ENCODE measurements at regions not wholly inside any gene's neighbourhood (a gene's known extent, or its start where the extent isn't known, plus 50 kb on each side); places are given as distances from the start of the nearest gene placed in this dataset.

- DNase-seq (ENCODE audit: low read depth in 2 of 3, low spot score in 2 of 3) = no peak
These were observed 1239.0 kb downstream of the SLC16A7 start for GRCh38 chr12:60834806-60835205.

GRCh38 chr12:60836651-60837050 lies 1240.8 kb downstream of the SLC16A7 start:
- no peak for DNase-seq (ENCODE audit: low read depth in 2 of 3, low spot score in 2 of 3)

- no peak for DNase-seq (ENCODE audit: low read depth in 2 of 3, low spot score in 2 of 3)
These were observed 1246.4 kb downstream of the SLC16A7 start for GRCh38 chr12:60842181-60842580.

GRCh38 chr12:60844101-60844500 lies 1248.3 kb downstream of the SLC16A7 start:
- DNase-seq (ENCODE audit: low read depth in 2 of 3, low spot score in 2 of 3) = no peak

GRCh38 chr12:60844875-60845274 lies 1249.0 kb downstream of the SLC16A7 start:
- DNase-seq (ENCODE audit: low read depth in 2 of 3, low spot score in 2 of 3) = no peak

- DNase-seq (ENCODE audit: low read depth in 2 of 3, low spot score in 2 of 3) = no peak
These were observed 1249.9 kb downstream of the SLC16A7 start for GRCh38 chr12:60845696-60846095.

GRCh38 chr12:60847281-60847680 lies 1251.5 kb downstream of the SLC16A7 start:
- DNase-seq (ENCODE audit: low read depth in 2 of 3, low spot score in 2 of 3) = no peak

- no peak for DNase-seq (ENCODE audit: low read depth in 2 of 3, low spot score in 2 of 3)
These were observed 1253.9 kb downstream of the SLC16A7 start for GRCh38 chr12:60849723-60850122.

- DNase-seq (ENCODE audit: low read depth in 2 of 3, low spot score in 2 of 3) = no peak
These were observed 1257.6 kb downstream of the SLC16A7 start for GRCh38 chr12:60853407-60853806.

GRCh38 chr12:60863421-60863820 lies 1267.6 kb downstream of the SLC16A7 start:
- no peak for DNase-seq (ENCODE audit: low read depth in 2 of 3, low spot score in 2 of 3)

- no peak for DNase-seq (ENCODE audit: low read depth in 2 of 3, low spot score in 2 of 3)
These were observed 1276.4 kb downstream of the SLC16A7 start for GRCh38 chr12:60872219-60872618.

- no peak for DNase-seq (ENCODE audit: low read depth in 2 of 3, low spot score in 2 of 3)
These were observed 1277.3 kb downstream of the SLC16A7 start for GRCh38 chr12:60872850-60873713.

- no peak for DNase-seq (ENCODE audit: low read depth in 2 of 3, low spot score in 2 of 3)
These were observed 1278.3 kb downstream of the SLC16A7 start for GRCh38 chr12:60874091-60874490.

GRCh38 chr12:60920841-60921495 lies 1325.1 kb downstream of the SLC16A7 start:
- no peak for DNase-seq (ENCODE audit: low read depth in 2 of 3, low spot score in 2 of 3)

- DNase-seq (ENCODE audit: low read depth in 2 of 3, low spot score in 2 of 3) = no peak
These were observed 1325.7 kb downstream of the SLC16A7 start for GRCh38 chr12:60921541-60921940.

GRCh38 chr12:60926256-60926655 lies 1330.4 kb downstream of the SLC16A7 start:
- no peak for DNase-seq (ENCODE audit: low read depth in 2 of 3, low spot score in 2 of 3)

- no peak for DNase-seq (ENCODE audit: low read depth in 2 of 3, low spot score in 2 of 3)
These were observed 1330.1 kb upstream of the USP15 start for GRCh38 chr12:60930151-60930550.

- DNase-seq (ENCODE audit: low read depth in 2 of 3, low spot score in 2 of 3) = no peak
These were observed 1324.0 kb upstream of the USP15 start for GRCh38 chr12:60935981-60936761.

GRCh38 chr12:60947533-60947932 lies 1312.7 kb upstream of the USP15 start:
- no peak for DNase-seq (ENCODE audit: low read depth in 2 of 3, low spot score in 2 of 3)

GRCh38 chr12:60967128-60967527 lies 1293.1 kb upstream of the USP15 start:
- no peak for DNase-seq (ENCODE audit: low read depth in 2 of 3, low spot score in 2 of 3)

GRCh38 chr12:60977966-60978365 lies 1282.2 kb upstream of the USP15 start:
- no peak for DNase-seq (ENCODE audit: low read depth in 2 of 3, low spot score in 2 of 3)

GRCh38 chr12:60980558-60980957 lies 1279.6 kb upstream of the USP15 start:
- DNase-seq (ENCODE audit: low read depth in 2 of 3, low spot score in 2 of 3) = no peak

Measured in activated CD8-positive, alpha-beta memory T cell treated with anti-CD3 and anti-CD28 coated beads for 48 hours (primary cell).